ENCODE measurements at regions not wholly inside any gene's neighbourhood (a gene's known extent, or its start where the extent isn't known, plus 50 kb on each side); places are given as distances from the start of the nearest gene placed in this dataset.

DNA sequence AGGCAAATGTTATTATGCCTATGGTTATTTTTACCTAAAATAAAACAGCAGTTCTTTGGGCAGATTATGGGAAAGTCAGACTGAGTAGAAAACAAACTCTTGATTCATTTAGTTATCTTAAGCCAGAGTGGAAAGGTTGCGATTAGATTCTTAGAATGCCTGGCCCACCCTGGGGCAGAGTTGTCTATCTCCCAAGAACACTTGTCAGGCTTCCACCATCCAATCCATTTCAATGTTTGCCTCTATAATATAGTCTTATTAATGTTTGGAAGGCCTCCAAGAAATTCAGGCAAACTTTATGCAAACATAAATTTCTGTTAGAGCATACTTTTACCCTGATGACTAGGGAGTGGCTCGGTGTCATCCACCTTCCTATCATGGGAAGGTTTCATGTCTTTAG is 207.0 kb downstream of the SLITRK6 start:
- intact Hi-C loops (cut with DNase I) = no loop called here
- 73 to 97% (median 90%) methylated on average over 2 of the region's 2 CpGs for WGBS, 3 donors
- TF ChIP-seq EP300 (IDR thresholded peaks at IDR 0.05) (no peak), POLR2A (IDR thresholded peaks at IDR 0.05) (no peak)
- TF ChIP-seq, protein P1, sequence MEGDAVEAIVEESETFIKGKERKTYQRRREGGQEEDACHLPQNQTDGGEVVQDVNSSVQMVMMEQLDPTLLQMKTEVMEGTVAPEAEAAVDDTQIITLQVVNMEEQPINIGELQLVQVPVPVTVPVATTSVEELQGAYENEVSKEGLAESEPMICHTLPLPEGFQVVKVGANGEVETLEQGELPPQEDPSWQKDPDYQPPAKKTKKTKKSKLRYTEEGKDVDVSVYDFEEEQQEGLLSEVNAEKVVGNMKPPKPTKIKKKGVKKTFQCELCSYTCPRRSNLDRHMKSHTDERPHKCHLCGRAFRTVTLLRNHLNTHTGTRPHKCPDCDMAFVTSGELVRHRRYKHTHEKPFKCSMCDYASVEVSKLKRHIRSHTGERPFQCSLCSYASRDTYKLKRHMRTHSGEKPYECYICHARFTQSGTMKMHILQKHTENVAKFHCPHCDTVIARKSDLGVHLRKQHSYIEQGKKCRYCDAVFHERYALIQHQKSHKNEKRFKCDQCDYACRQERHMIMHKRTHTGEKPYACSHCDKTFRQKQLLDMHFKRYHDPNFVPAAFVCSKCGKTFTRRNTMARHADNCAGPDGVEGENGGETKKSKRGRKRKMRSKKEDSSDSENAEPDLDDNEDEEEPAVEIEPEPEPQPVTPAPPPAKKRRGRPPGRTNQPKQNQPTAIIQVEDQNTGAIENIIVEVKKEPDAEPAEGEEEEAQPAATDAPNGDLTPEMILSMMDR (IDR thresholded peaks at IDR 0.05) = no peak
- no peaks in the 10 kb centered on the region for H3K4me1 ChIP-seq (ENCODE audit: insufficient read depth)
- H3K4me3 ChIP-seq = no peak overlapping the region
- H3K27me3 ChIP-seq = no peaks in the 10 kb centered on the region
- no peaks in the 10 kb centered on the region for H3K9me3 ChIP-seq
- no peak for DNase-seq
- no peaks in the 10 kb centered on the region for H3K36me3 ChIP-seq
- no peak overlapping the region for H3K27ac ChIP-seq

DNA sequence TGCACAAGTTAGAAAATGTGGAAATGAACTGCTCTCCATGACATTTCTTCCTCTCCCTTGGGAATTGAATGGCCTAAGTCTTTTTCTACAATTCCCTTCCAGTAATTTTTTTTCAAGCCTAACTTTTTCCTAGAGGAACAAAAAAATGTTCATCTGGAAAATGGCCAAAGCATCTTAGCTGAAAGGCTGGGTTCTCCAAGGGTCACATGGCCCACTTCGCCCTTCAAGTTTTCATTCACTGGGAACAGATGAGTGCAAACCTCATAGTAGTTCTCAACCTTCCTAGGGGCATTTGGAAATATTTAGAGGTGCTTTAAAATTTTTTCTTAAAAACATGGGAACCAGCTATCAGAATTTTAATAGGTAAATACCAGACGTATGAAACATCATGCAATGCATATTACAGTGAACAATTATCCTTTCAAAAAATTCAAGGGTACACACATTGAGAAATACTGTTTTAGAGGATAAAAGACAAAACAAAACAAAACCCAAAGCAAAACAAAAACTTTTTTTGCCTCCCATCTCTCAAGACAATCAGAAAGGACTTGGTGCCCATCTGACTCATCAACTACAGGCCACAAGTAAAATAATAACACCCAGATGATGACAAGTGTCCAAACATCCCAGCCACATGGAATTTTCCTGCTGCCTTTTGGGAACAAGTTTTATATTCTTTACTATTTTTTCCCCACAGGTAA is 208.8 kb downstream of the SLITRK6 start:
- Histone ChIP-seq H3K27me3 (no peaks in the 10 kb centered on the region), H3K36me3 (no peaks in the 10 kb centered on the region), H3K9me3 (no peaks in the 10 kb centered on the region), H3K4me3 (no peak overlapping the region), H3K27ac (no peak overlapping the region), H3K4me1 (ENCODE audit: insufficient read depth) (no peaks in the 10 kb centered on the region)
- intact Hi-C loops (cut with DNase I) = no loop called here
- TF ChIP-seq EP300 (IDR thresholded peaks at IDR 0.05) = no peak
- TF ChIP-seq, protein P1 (IDR thresholded peaks at IDR 0.05) = no peak
- TF ChIP-seq POLR2A (IDR thresholded peaks at IDR 0.05) = no peak
- 65 to 72% (median 67%) methylated on average over 2 of the region's 2 CpGs for WGBS, 3 donors
- DNase-seq = no peak

DNA sequence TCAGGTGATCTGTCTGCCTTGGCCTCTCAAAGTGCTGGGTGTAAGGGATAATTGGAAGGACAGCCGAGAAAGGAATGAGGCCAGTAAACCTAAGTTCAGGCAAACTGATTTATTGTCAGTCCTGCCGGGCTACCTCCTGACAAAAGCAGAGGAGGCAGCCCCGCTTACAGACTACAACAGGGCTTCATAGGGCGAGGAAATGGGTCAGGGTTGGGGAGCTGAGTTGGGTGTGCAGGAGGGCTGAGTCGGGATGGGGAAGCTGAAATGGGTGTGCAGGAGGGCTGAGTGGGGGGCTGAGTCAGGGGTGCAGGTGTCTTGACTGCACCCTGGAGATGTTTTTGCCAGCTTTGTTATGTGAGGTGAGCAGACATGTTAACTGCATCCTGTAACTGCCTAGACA is 210.2 kb downstream of the SLITRK6 start:
- no peak overlapping the region for H3K27ac ChIP-seq
- TF ChIP-seq POLR2A (IDR thresholded peaks at IDR 0.05) (no peak), EP300 (IDR thresholded peaks at IDR 0.05) (no peak)
- TF ChIP-seq, protein P1 (IDR thresholded peaks at IDR 0.05) = no peak
- H3K27me3 ChIP-seq = no peaks in the 10 kb centered on the region
- no peaks in the 10 kb centered on the region for H3K36me3 ChIP-seq
- WGBS, 3 donors = 78 to 86% (median 82%) methylated on average over 5 of the region's 5 CpGs
- DNase-seq = no peak
- H3K4me3 ChIP-seq = no peak overlapping the region
- H3K9me3 ChIP-seq = no peaks in the 10 kb centered on the region
- H3K4me1 ChIP-seq (ENCODE audit: insufficient read depth) = no peaks in the 10 kb centered on the region
- intact Hi-C loops (cut with DNase I) = no loop called here

DNA sequence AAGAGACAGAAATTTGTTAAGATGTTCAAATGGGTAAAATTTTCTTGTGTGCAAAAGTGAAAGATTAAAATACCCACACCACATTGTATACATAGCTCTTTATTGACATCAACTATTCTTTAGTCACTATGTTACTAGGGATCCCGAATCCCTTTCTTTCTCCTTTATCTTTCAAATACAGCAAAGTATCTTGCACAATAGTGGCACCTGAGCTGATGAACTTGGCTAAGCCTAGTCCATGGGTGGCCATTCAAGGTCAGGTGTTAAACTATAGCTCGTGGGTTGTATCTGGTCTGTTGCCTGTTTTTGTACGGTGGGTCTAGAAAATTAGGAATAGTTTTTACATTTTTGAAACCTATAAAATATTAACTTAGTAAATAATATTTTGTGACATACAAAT is 210.9 kb downstream of the SLITRK6 start:
- no peak for TF ChIP-seq POLR2A (IDR thresholded peaks at IDR 0.05)
- TF ChIP-seq EP300 (IDR thresholded peaks at IDR 0.05) = no peak
- TF ChIP-seq, protein P1 (IDR thresholded peaks at IDR 0.05) = no peak
- H3K27ac ChIP-seq = no peak overlapping the region
- H3K9me3 ChIP-seq = no peaks in the 10 kb centered on the region
- DNase-seq = no peak
- H3K4me1 ChIP-seq (ENCODE audit: insufficient read depth) = no peaks in the 10 kb centered on the region
- WGBS, 3 donors = 75 to 87% (median 77%) methylated on average over 3 of the region's 3 CpGs
- H3K27me3 ChIP-seq = no peaks in the 10 kb centered on the region
- no peaks in the 10 kb centered on the region for H3K36me3 ChIP-seq
- intact Hi-C loops (cut with DNase I) = no loop called here
- no peak overlapping the region for H3K4me3 ChIP-seq
